Sciatic nerve (tissue), 2 donors: ENCODE measurements at regions not wholly inside any gene's neighbourhood (a gene's known extent, or its start where the extent isn't known, plus 50 kb on each side); places are given as distances from the start of the nearest gene placed in this dataset.
"Not testable (repeated sequence)": the region's sequence is repeated elsewhere in the genome, so short reads cannot be mapped to it uniquely, and the experiment has no call there.

ENCODE experiments used
- ATAC-seq: fragments of 200-7000 bp; cut with Tn5 transposase; one replicate; pipeline ENCODE4 v1.9.1; 2020; ENCODE audit warnings: mild to moderate bottlenecking, moderate library complexity
- DNase-seq: peaks from one replicate; pipeline ENCODE4 v3.0.0-alpha.2; 2020; ENCODE audit warnings: low spot score
- intact Hi-C: fragments of 100-400 bp; cut with DNase I; formaldehyde crosslinking; loops from one replicate; pipeline ENCODE4 v1.14.2; 2022
- donor health status: DM: no; HTN: no; CAD: no.
- donor health status: DM: no; HTN: no; CAD: no.

DNA sequence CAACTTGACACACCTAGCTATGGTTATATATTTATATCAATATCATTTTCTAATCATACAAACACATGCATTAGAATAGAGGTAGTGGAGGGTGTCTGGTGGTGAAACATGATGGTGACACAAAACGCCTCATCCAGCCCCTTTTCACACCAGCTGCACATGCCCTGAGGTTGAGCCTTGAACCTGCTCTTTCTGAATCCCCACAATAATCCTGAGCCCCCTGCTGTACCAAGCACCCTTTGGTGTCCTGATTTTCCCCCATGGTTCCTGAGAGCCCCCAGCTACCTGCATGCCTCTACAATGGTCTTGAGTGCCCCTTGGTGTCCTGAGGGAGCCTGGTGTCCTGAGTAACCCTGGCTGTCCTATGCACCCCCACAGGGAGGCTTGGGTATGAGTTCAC lies 840.6 kb downstream of the TMEM121 start:
- DNase-seq, intact Hi-C loops, ATAC-seq: not testable (repeated sequence)

DNA sequence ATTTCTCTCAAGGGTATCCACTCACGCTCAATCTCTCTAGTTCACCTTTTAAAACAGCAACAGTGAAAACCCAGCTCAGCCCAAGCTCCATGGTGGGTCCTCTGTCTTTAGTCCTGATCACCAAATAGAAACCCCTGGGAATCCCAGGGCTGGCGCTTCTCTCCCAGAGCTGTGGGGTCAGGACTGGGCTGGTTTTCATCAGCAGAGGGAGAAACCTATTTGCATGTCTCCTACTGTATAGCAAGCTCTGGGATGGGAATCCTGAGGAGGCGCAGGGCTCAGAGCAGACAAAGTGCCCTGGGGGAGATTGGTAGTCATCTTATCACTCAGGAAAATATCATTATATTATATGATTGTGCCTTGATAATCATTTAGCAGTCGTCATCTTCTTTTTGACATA lies 843.1 kb downstream of the TMEM121 start:
- intact Hi-C loops, ATAC-seq, DNase-seq: not testable (repeated sequence)

DNA sequence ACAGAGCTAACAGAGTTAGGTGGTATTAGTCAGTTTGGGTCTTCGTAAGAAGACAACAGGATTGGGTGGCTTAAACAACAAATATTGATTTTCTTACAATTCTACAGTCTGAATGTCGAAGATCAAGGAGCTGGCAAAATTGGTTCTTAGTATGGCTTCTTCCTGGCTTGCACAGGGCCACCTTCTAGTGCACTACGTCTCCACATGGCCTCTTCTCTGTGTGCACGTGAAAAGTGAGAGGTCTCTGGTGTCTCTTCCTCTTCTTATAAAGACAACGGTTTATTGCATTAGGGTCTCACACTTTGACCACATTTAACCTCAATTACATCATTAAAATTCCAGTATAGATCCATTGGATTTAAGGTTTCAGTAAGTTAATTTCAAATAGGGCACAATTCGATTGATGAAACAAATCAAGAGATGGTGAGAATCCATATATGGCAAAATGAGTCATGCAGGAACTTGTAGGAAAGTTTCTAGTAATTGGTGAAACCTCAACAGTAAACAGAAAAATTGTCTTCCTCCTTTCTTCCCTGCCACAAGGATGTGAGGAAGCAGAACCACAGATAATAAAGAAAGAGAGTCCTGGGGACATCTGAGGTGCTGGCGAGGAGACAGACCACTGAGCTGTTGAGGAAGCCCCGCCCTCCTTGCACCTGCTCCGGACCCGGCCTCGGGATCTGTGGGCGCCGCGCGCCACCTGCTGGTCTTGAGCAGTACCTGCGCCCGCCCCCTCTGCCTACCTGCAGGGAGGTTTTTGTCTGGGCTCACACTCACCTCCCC lies 846.7 kb downstream of the TMEM121 start:
- no peak for ATAC-seq
- intact Hi-C loops = no loop called here
- peak; percentile 61 for DNase-seq

DNA sequence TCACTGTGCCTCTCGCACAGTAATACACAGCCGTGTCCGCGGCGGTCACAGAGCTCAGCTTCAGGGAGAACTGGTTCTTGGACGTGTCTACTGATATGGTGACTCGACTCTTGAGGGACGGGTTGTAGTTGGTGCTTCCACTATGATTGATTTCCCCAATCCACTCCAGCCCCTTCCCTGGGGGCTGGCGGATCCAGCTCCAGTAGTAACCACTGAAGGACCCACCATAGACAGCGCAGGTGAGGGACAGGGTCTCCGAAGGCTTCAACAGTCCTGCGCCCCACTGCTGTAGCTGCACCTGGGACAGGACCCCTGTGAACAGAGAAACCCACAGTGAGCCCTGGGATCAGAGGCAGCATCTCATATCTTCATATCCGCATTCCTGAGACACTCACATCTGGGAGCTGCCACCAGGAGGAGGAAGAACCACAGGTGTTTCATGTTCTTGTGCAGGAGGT lies 847.3 kb downstream of the TMEM121 start:
- DNase-seq, ATAC-seq, intact Hi-C loops: not testable (repeated sequence)

DNA sequence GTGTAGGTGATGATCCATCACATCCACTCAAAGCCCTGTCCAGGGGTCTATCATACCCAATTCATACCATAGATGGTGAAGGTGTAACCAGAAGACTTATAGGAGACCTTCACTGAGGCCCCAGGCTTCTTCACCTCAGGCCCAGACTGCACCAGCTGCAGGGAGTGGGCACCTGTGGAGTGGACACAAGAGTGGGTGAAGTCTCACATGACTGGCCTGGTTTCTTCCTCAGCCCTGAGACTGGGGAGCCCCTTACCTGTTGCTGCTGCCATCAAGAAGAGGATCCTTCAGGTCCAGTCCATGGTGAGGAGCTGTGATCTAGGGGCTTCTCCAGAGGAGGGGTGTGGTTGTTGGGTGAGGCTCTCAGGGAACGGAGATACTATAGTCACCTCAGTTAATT lies 851.0 kb downstream of the TMEM121 start:
- intact Hi-C loops = no loop called here
- DNase-seq = no peak
- ATAC-seq = no peak

DNA sequence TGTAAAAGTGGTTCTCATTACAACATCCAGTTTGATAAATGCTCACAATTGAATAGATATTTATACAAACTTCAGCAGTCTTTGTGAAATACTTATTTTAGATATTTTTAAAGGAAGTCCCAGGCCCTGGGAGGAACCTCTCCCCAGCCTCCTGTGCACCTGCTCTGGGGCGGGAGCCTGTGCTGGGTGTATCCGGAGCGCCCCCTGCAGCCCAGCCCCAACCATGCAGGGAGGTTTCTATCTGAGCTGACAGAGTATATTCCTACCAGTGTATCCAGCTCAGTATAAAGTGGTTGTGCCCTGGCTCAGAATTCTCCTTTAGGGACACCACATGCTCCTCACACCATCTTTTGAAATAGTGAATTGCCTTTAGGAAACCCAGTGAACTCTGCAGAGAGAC lies 851.8 kb downstream of the TMEM121 start:
- intact Hi-C loops = no loop called here
- ATAC-seq (no peak), DNase-seq (no peak)

DNA sequence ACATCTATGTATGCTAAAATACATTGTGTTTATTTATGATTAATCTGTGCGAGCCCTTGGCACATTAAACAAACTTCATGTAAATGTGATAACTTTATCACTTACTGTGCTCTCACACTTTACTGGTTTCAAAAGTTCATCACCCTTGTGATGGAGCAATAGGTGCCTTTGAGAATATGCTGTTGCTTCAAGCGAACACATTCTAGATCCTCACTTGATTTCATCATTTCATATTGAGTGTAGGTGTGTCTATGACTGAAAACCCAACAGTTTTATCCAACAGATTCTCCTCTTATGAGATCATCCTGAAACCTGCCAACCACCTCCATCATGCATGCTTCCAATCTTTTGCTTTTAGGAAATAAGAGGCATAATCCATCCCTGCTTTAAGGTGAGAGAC lies 854.4 kb downstream of the TMEM121 start:
- intact Hi-C loops = no loop called here
- ATAC-seq (no peak), DNase-seq (no peak)

DNA sequence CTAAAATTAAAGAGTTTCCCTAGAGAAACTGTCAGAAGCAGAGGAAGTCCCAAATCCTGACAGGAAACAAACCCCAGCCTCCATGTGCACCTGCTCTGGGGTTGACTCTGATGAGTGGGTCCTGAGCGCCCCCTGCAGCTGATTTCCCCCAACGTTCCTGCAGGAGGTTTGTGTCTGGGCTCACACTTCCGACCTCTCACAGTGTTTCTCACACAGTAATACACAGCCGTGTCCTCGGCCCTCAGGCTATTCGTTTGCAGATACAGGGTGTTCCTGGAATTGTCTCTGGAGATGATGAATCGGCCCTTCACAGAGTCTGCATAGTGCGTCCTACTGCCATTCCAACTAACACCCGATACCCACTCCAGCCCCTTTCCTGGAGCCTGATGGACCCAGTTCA lies 862.8 kb downstream of the TMEM121 start:
- intact Hi-C loops, DNase-seq, ATAC-seq: not testable (repeated sequence)

DNA sequence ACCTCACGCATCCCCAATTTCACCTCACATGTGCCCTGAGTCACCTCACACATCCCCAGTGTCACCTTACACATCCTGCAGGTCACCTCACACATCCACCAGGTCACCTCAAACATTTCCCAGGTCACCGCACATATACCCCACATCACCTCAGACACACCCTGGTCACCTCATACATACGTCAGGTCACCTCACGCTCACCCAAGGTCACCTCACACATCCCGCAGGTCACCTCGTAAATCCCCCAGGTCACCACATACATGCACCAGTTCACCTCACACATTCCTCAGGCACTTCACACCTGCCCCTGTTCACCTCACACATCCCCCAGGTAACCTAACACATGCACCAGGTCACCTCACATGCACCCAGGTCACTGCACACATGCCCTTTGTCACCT lies 864.0 kb downstream of the TMEM121 start:
- intact Hi-C loops = no loop called here
- ATAC-seq = no peak

DNA sequence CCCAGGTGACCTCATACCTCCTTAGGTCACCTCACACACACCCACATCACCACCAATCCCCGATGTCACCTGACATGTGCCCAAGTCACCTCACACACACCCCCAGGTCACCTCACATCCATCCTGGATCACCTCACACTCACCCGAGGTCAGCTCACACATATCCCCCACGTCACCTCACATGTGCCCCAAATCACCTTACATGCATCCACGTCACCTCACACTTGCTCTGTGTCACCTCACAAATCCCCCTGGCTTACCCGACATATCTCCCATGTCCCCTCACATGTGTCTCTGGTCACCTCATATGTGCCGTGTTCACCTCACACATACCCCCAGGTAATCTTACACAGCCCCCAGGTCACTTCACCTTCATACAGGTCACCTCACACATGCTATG lies 864.6 kb downstream of the TMEM121 start:
- ATAC-seq = no peak
- no peak for DNase-seq
- intact Hi-C loops = no loop called here

More for the DNA sequence above, 864.0 kb downstream of the TMEM121 start:
- DNase-seq = no peak

DNA sequence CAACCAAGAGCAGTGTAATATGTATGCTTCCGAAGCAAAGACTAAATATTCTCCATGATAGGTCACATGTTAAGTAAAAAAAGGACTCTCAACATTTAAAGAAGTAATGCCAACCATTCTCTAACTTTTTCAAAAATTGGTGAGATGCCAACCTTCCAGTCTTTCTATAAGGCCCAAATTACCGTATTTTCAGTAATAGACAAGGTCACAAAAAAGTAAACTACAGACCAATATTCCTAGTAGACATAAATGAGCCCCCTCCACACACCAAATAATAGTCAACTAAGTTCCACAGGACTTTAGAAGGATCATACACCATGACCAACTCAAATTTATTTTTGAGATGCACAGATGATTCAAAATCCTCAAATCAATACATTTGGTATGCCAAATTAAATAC lies 867.4 kb downstream of the TMEM121 start:
- no peak for ATAC-seq
- intact Hi-C loops = no loop called here

DNA sequence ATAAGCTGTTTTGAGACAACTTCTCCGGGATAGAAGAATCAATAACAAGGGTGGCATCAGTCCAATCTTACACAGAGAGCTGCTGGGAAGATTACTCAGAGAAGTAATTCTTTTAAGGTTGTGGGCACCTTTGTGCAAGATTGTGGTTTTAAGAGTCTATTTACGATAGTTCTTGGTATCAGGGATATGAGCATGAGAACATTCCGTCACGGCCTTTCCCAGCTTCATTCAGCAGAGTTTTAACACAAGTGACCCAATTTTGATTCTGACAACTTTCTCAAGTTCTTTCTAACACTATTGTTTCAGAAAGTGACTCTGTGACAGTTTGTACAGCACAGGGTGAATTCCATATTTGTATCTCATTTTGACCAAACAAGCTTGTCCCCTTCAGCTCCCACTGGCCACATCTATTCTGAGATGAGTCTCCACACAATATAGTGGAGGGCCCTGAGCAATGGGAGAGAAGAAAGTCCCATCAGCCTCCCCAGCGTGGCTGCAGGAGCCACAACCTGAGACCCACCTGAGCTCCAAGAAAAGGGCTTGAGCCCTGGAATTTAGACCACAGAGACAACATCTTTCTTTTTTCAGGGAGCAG lies 869.2 kb downstream of the TMEM121 start:
- intact Hi-C loops = no loop called here
- DNase-seq = no peak
- no peak for ATAC-seq

More for the DNA sequence above, 867.4 kb downstream of the TMEM121 start:
- DNase-seq = no peak

DNA sequence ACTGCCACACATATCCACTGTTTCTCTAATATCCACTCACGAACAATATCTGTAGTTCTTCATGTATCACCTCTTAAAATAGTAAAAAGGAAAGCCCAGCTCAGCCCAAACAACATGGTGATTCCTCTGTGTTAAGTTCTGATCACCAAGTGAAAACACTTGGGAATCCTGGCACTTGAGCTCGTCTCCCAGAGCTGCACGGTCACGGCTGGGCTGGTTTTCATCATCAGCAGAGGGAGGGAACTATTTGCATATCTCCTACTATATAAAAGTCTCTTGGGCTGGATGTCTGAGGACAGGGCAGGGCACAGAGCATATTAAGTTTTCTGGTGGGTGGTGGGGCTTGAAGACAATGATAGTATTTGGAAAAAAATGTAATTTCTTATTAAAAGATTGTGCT lies 870.6 kb downstream of the TMEM121 start:
- intact Hi-C loops = no loop called here
- no peak for DNase-seq
- no peak for ATAC-seq

DNA sequence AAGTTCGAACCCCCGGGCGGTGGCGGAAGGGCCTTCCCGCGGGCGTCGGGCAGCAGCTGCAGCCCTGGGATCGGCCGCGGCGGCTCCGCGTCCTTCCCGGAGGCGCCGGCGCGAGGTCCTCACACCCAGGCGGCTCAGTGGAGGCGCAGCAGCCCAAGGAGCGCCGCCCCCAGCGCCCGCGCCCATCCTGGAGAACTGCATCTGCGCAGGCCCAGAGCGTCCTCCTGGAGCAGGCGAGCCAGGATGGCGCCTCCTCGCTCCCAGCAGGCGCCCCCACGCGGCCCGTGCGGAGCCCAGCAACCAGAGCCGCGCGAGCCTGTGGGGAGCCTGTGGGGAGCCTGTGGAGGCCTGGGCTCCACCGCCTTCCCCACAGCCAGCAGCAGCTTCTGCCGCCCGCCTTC lies 872.5 kb downstream of the TMEM121 start:
- DNase-seq, intact Hi-C loops, ATAC-seq: not testable (repeated sequence)

DNA sequence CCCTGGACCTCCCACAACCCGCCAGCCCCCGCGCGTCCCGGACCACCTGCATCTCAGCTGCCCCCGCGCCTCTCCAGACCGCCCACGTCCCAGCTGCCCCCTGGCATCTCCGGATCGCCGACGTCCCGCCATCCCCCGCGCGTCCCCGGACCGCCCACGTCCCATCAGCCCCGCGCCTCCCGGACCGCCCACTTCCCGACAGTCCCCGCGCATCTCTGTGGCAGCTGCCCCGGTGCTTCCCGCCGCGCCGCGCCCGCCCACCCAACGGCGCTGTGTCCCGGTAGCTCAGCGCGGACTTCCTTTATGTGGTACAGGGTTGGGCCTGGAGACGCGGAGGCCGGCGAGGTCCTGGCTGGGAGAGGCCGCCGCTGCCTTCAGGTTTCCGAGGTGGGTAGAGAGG lies 874.9 kb downstream of the TMEM121 start:
- DNase-seq, intact Hi-C loops, ATAC-seq: not testable (repeated sequence)

DNA sequence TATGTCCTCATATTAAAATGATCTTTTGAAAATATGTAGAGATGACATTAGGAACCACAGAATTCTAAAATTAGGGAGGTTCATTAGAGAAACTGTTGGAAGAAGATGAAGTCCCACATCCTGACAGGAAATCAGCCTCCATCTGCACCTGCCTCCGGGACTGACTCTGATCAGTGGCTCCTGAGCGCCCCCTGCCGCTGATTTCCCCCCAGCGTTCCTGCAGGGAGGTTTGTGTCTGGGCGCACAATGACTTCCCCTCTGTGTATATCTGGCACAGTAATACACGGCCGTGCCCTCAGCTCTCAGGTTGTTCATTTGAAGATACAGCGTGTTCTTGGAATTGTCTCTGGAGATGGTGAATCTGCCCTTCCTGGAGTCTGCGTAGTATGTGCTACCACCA lies 883.8 kb downstream of the TMEM121 start:
- ATAC-seq, intact Hi-C loops, DNase-seq: not testable (repeated sequence)

DNA sequence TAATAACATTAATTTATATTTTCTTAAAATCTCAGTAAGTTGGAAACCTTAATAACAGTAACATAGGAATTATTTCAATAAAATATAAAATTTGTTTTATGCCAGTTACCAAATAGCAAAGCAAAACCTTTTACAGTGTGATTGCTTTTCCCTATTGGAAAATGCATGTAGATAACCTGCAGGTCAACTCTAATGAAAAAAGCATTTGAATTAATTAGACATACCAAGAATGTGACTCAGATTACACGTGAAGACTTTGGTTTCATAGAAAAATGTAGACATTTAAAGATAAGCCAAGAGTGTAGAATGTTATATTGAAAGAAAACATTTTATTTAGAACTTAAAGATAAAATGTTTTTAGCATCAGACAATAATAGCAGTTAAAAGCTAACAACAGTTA lies 888.1 kb downstream of the TMEM121 start:
- intact Hi-C loops = no loop called here
- DNase-seq (no peak), ATAC-seq (no peak)

DNA sequence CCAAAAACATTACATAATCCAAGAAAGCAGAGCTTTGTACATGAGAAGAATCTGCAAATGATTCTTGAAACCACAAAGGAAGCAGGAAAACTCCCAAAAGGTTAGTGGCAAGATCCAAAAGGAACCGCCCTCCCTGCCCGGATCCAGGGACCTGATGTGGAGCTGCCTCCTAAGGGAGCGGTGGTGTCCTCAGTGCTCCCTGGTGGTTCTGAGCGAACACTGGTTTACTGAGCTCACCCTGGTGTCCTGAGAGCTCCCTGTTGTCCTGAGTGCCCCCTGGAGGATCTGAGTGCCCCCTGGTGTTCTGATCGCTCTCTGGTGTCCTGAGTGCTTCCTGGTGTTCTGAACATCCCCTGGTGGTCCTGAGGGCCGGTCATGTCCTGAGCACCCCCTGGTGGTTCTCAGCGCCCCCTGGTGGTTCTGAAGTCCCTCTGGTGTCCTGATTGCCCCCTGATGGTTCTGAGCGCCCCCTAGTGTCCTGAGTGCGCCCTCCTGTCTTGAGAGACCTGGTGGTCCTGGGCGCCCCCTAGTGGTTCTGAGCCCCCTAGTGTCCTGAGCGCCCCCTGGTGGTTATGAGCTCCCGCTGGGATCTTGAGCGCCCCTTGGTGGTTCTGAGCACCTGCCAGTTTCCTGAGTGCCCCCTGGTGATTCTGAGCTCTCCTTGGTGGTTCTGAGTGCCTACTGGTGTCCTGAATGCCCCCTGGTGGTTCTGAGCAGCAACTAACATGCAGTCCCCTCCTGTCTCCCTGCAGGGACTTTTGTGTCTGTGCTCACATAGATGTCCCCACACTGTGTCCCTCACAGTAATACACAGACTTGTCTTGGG lies 891.1 kb downstream of the TMEM121 start:
- DNase-seq (peak; percentile 67), ATAC-seq (no peak)
- intact Hi-C loops = no loop called here

DNA sequence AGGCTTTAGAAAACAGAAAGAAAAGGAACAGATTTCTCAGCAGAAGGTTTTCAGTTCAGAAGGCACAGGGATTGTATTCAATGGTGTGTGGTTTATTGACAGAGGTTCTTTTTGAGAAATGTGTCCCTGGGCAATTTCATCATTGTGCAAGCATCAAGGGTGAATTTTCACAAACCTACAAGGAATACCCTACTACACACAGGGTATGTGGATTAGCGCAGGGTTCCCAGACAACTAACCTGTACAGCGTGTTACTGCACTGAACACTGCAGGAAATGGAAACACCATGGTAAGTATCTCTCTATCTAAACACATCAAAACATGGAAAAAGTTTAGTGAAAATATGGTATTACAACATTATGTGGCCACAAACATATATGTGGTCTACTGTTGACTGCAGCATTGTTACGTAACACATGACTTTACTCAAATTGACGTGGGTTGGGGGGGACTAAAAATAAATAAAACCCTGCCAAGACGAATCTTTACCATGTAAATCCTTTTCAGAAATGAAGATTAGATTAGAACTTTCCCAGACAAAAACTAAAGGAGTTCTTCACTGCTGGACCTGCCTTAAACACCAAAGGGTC lies 893.1 kb downstream of the TMEM121 start:
- DNase-seq (no peak), ATAC-seq (no peak)
- intact Hi-C loops = no loop called here
